Vagina (tissue), 2 donors: ENCODE measurements at regions not wholly inside any gene's neighbourhood (a gene's known extent, or its start where the extent isn't known, plus 50 kb on each side); places are given as distances from the start of the nearest gene placed in this dataset.
"Not testable (repeated sequence)": the region's sequence is repeated elsewhere in the genome, so short reads cannot be mapped to it uniquely, and the experiment has no call there.

Source experiments
- POLR2A ChIP-seq, 2 donors: fragments of 450-650 bp; IDR thresholded peaks; one replicate each; pipeline ENCODE4 v1.6.1; 2017; ENCODE audit warnings: antibody characterized with exemption in 2 of 2, mild to moderate bottlenecking in 2 of 2, moderate library complexity in 2 of 2
- TF ChIP-seq, protein P1 (sequence below), 3 experiments: fragments of 450-650 bp in 2 of 3; fragments of 200-600 bp in 1 of 3; sonication (generic) in 1 of 3; IDR thresholded peaks; one replicate each; pipeline ENCODE4 v1.5.1; 2017 to 2019; ENCODE audit warnings: antibody characterized with exemption in 3 of 3, mild to moderate bottlenecking in 2 of 3, moderate library complexity in 2 of 3

DNA sequence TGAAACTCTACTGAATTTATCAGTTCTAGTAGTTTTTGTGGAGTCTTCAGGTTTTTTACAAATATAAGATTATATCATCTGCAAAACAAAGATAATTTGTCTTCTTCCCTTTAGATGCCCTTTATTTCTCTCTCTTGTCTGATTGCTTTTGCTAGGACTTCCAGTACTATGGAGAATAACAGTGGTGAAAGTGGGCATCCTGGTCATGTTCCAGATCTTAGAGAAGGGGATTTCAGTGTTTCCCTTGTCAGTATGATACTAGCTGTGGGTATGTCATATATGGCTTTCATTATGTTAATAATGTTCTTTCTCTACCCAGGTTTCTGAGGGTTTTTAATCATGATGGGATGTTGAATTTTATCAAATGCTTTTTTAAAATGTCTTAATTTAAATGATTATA, 158.1 kb upstream of the TPTE start:
- TF ChIP-seq, protein P1, sequence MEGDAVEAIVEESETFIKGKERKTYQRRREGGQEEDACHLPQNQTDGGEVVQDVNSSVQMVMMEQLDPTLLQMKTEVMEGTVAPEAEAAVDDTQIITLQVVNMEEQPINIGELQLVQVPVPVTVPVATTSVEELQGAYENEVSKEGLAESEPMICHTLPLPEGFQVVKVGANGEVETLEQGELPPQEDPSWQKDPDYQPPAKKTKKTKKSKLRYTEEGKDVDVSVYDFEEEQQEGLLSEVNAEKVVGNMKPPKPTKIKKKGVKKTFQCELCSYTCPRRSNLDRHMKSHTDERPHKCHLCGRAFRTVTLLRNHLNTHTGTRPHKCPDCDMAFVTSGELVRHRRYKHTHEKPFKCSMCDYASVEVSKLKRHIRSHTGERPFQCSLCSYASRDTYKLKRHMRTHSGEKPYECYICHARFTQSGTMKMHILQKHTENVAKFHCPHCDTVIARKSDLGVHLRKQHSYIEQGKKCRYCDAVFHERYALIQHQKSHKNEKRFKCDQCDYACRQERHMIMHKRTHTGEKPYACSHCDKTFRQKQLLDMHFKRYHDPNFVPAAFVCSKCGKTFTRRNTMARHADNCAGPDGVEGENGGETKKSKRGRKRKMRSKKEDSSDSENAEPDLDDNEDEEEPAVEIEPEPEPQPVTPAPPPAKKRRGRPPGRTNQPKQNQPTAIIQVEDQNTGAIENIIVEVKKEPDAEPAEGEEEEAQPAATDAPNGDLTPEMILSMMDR (IDR thresholded peaks at IDR 0.05) = not testable (repeated sequence)
- not testable (repeated sequence) for TF ChIP-seq POLR2A (IDR thresholded peaks at IDR 0.05)
